ENCODE measurements at regions not wholly inside any gene's neighbourhood (a gene's known extent, or its start where the extent isn't known, plus 50 kb on each side); places are given as distances from the start of the nearest gene placed in this dataset.

- no peak overlapping the region for H3K4me3 ChIP-seq (ENCODE audit: control extremely low read depth in 1 of 5, extremely low read depth in 1 of 5, insufficient read depth in 1 of 5, low read depth in 2 of 5, low read length in 4 of 5)
- H4K20me1 ChIP-seq (ENCODE audit: control insufficient read depth, insufficient read depth, low read length, poor library complexity, severe bottlenecking), result no peaks in the 10 kb centered on the region
- intact Hi-C loops (cut with micrococcal nuclease), result no loop called here
- no peaks in the 10 kb centered on the region for H3K9me3 Mint-ChIP-seq (ENCODE audit: insufficient read depth)
- H3K9ac ChIP-seq (ENCODE audit: low read length), result no peak overlapping the region
- no peaks in the 10 kb centered on the region for H3K4me1 Mint-ChIP-seq
- no peak overlapping the region for H3K27ac Mint-ChIP-seq
- H3K4me2 ChIP-seq (replicated peaks; ENCODE audit: low read depth, low read length, poor library complexity, severe bottlenecking), result no peak overlapping the region
- no peak overlapping the region for H3K4me3 Mint-ChIP-seq
- no peaks in the 10 kb centered on the region for H3K4me1 ChIP-seq (ENCODE audit: control insufficient read depth in 2 of 2, insufficient read depth in 2 of 2, low read length in 2 of 2)
- no peak overlapping the region for H3K27ac ChIP-seq (ENCODE audit: low read length in 2 of 2)
- WGBS (ENCODE audit: insufficient coverage), result 90% methylated on average over 3 of the region's 6 CpGs
- H2AFZ ChIP-seq (ENCODE audit: insufficient read depth, low read depth, low read length, poor library complexity, severe bottlenecking), result no peak overlapping the region
- POLR2A ChIA-PET, result no interaction called here
- ATAC-seq (ENCODE audit: low read depth) (no peak), DNase-seq (no peak)
- TF ChIP-seq CTCF (IDR thresholded peaks at IDR 0.05) (no peak), EZH2 (IDR thresholded peaks at IDR 0.05; ENCODE audit: borderline replicate concordance, insufficient read depth, low read depth, low read length, poor library complexity, severe bottlenecking) (no peak)
- H3K79me2 ChIP-seq (ENCODE audit: control insufficient read depth, insufficient read depth, low read length), result no peaks in the 10 kb centered on the region
- peaks cover 6% of the 10 kb centered on the region for H3K27me3 Mint-ChIP-seq
- H3K36me3 ChIP-seq (replicated peaks in 1 of 2; ENCODE audit: control extremely low read depth in 1 of 2, control insufficient read depth in 1 of 2, extremely low read depth in 1 of 2, insufficient read depth in 2 of 2, low read length in 1 of 2), result no peaks in the 10 kb centered on the region
- H3K9me3 ChIP-seq (ENCODE audit: control extremely low read depth in 1 of 3, control insufficient read depth in 2 of 3, insufficient read depth in 1 of 3, low read length in 2 of 3), result no peaks in the 10 kb centered on the region
- CTCF ChIA-PET, result no interaction called here
- no peaks in the 10 kb centered on the region for H3K27me3 ChIP-seq (replicated peaks in 1 of 4; ENCODE audit: control extremely low read depth in 1 of 4, control insufficient read depth in 3 of 4, insufficient read depth in 4 of 4, low read length in 3 of 4)
Observed at GRCh38 chr9:108100571-108100970, 611.0 kb upstream of the KLF4 start.

GRCh38 chr9:108099854-108100253, 610.3 kb upstream of the KLF4 start:
- H4K20me1 ChIP-seq (ENCODE audit: control insufficient read depth, insufficient read depth, low read length, poor library complexity, severe bottlenecking), result no peaks in the 10 kb centered on the region
- no peaks in the 10 kb centered on the region for H3K27me3 ChIP-seq (replicated peaks in 1 of 4; ENCODE audit: control extremely low read depth in 1 of 4, control insufficient read depth in 3 of 4, insufficient read depth in 4 of 4, low read length in 3 of 4)
- WGBS (ENCODE audit: insufficient coverage), result 56% methylated on average over 1 of the region's 3 CpGs
- no peak overlapping the region for H2AFZ ChIP-seq (ENCODE audit: insufficient read depth, low read depth, low read length, poor library complexity, severe bottlenecking)
- ATAC-seq (ENCODE audit: low read depth) (no peak), DNase-seq (no peak)
- no peaks in the 10 kb centered on the region for H3K9me3 ChIP-seq (ENCODE audit: control extremely low read depth in 1 of 3, control insufficient read depth in 2 of 3, insufficient read depth in 1 of 3, low read length in 2 of 3)
- H3K4me3 ChIP-seq (ENCODE audit: control extremely low read depth in 1 of 5, extremely low read depth in 1 of 5, insufficient read depth in 1 of 5, low read depth in 2 of 5, low read length in 4 of 5), result no peak overlapping the region
- H3K27me3 Mint-ChIP-seq, result peaks cover 6% of the 10 kb centered on the region
- no peak overlapping the region for H3K4me3 Mint-ChIP-seq
- no peaks in the 10 kb centered on the region for H3K36me3 ChIP-seq (replicated peaks in 1 of 2; ENCODE audit: control extremely low read depth in 1 of 2, control insufficient read depth in 1 of 2, extremely low read depth in 1 of 2, insufficient read depth in 2 of 2, low read length in 1 of 2)
- no peak overlapping the region for H3K27ac ChIP-seq (ENCODE audit: low read length in 2 of 2)
- H3K9me3 Mint-ChIP-seq (ENCODE audit: insufficient read depth), result no peaks in the 10 kb centered on the region
- H3K4me2 ChIP-seq (replicated peaks; ENCODE audit: low read depth, low read length, poor library complexity, severe bottlenecking), result no peak overlapping the region
- H3K79me2 ChIP-seq (ENCODE audit: control insufficient read depth, insufficient read depth, low read length), result no peaks in the 10 kb centered on the region
- TF ChIP-seq CTCF (IDR thresholded peaks at IDR 0.05) (no peak), EZH2 (IDR thresholded peaks at IDR 0.05; ENCODE audit: borderline replicate concordance, insufficient read depth, low read depth, low read length, poor library complexity, severe bottlenecking) (no peak)
- H3K27ac Mint-ChIP-seq, result no peak overlapping the region
- no peaks in the 10 kb centered on the region for H3K4me1 ChIP-seq (ENCODE audit: control insufficient read depth in 2 of 2, insufficient read depth in 2 of 2, low read length in 2 of 2)
- no peak overlapping the region for H3K9ac ChIP-seq (ENCODE audit: low read length)
- ChIA-PET CTCF (no interaction called here), POLR2A (no interaction called here)
- no peaks in the 10 kb centered on the region for H3K4me1 Mint-ChIP-seq
- intact Hi-C loops (cut with micrococcal nuclease), result no loop called here

Measured in B cell (primary cell).